Liver (tissue), 8 donors: ENCODE measurements at regions not wholly inside any gene's neighbourhood (a gene's known extent, or its start where the extent isn't known, plus 50 kb on each side); places are given as distances from the start of the nearest gene placed in this dataset.

ENCODE experiments used
- DNase-seq: peaks from one replicate; pipeline ENCODE4 v3.0.0-alpha.2; 2017; ENCODE audit warnings: low spot score
- H3K27ac ChIP-seq, 2 donors: one replicate each; pipeline ENCODE4 v1.7.0; 2013; ENCODE audit warnings: inconsistent platforms in 2 of 2, low read length in 2 of 2, control low read depth in 1 of 2, low read depth in 1 of 2, mild to moderate bottlenecking in 1 of 2
- H3K27me3 ChIP-seq, 4 donors: one replicate each; pipeline versions ENCODE4 v1.6.1 to v1.7.0; 2013; ENCODE audit warnings: low read length in 3 of 4, inconsistent platforms in 1 of 4, mild to moderate bottlenecking in 1 of 4, moderate library complexity in 1 of 4; ENCODE audit not compliant: control insufficient read depth in 4 of 4, insufficient read depth in 4 of 4
- H3K36me3 ChIP-seq, 4 donors: one replicate each; pipeline versions ENCODE4 v1.6.1 to v1.7.0; 2013; ENCODE audit warnings: low read length in 3 of 4, mild to moderate bottlenecking in 3 of 4, low read depth in 1 of 4, moderate library complexity in 1 of 4; ENCODE audit not compliant: control insufficient read depth in 4 of 4, insufficient read depth in 3 of 4
- H3K4me1 ChIP-seq, 4 donors: one replicate each; pipeline versions ENCODE4 v1.6.1 to v1.7.0; 2013; ENCODE audit warnings: low read length in 3 of 4, mild to moderate bottlenecking in 3 of 4, moderate library complexity in 1 of 4; ENCODE audit not compliant: control insufficient read depth in 4 of 4, insufficient read depth in 4 of 4
- H3K4me3 ChIP-seq, 3 donors: one replicate each; pipeline versions ENCODE4 v1.6.1 to v1.7.0; 2013; ENCODE audit warnings: low read length in 3 of 3, control low read depth in 1 of 3, low read depth in 1 of 3, mild to moderate bottlenecking in 1 of 3
- H3K9ac ChIP-seq, 2 donors: one replicate each; pipeline ENCODE4 v1.7.0; 2013; ENCODE audit warnings: low read length in 2 of 2, mild to moderate bottlenecking in 2 of 2, moderate library complexity in 2 of 2, control low read depth in 1 of 2, low read depth in 1 of 2
- H3K9me3 ChIP-seq, 4 donors: one replicate each; pipeline versions ENCODE4 v1.6.1 to v1.7.0; 2013; ENCODE audit warnings: low read length in 3 of 4; ENCODE audit not compliant: control insufficient read depth in 4 of 4
- ATF3 ChIP-seq: IDR thresholded peaks from 2 replicates; pipeline ENCODE4 v1.6.1; 2016; ENCODE audit warnings: antibody characterized with exemption
- CTCF ChIP-seq: fragments of 150-350 bp; IDR thresholded peaks from 2 replicates; pipeline ENCODE4 v1.5.1; 2017; ENCODE audit warnings: improper control_type of control experiment, low read depth, low read length; ENCODE audit not compliant: missing input control
- EGR1 ChIP-seq, 2 donors: IDR thresholded peaks; 2 replicates each; pipeline ENCODE4 v1.6.1; 2016 to 2018; ENCODE audit warnings: antibody characterized with exemption in 2 of 2, low read depth in 2 of 2
- FOXA1 ChIP-seq: IDR thresholded peaks from 2 replicates; pipeline ENCODE4 v1.6.1; 2016; ENCODE audit warnings: antibody characterized with exemption
- FOXA2 ChIP-seq: IDR thresholded peaks from 2 replicates; pipeline ENCODE4 v1.6.1; 2016; ENCODE audit warnings: antibody characterized with exemption
- GABPA ChIP-seq, 2 donors: IDR thresholded peaks in 1 of 2; conservative IDR thresholded peaks in 1 of 2; 2 replicates each; pipeline ENCODE4 v1.6.1; 2016; ENCODE audit warnings: antibody characterized with exemption in 2 of 2, mild to moderate bottlenecking in 1 of 2, moderate library complexity in 1 of 2
- HNF4A ChIP-seq, 2 donors: conservative IDR thresholded peaks; 2 replicates each; pipeline ENCODE4 v1.6.1; 2016; ENCODE audit warnings: antibody characterized with exemption in 2 of 2, mild to moderate bottlenecking in 2 of 2
- HNF4G ChIP-seq: IDR thresholded peaks from 2 replicates; pipeline ENCODE4 v1.6.1; 2016; ENCODE audit warnings: antibody characterized with exemption
- JUND ChIP-seq, 2 donors: IDR thresholded peaks; 2 replicates each; pipeline ENCODE4 v1.6.1; 2016; ENCODE audit warnings: antibody characterized with exemption in 2 of 2
- MAX ChIP-seq: IDR thresholded peaks from 2 replicates; pipeline ENCODE4 v1.6.1; 2016; ENCODE audit warnings: antibody characterized with exemption
- NR2F2 ChIP-seq: IDR thresholded peaks from 2 replicates; pipeline ENCODE4 v1.6.1; 2016; ENCODE audit warnings: antibody characterized with exemption
- RAD21 ChIP-seq, 2 donors: IDR thresholded peaks; 2 replicates each; pipeline ENCODE4 v1.6.1; 2016; ENCODE audit warnings: antibody characterized with exemption in 2 of 2, mild to moderate bottlenecking in 2 of 2
- REST ChIP-seq: IDR thresholded peaks from 2 replicates; pipeline ENCODE4 v1.6.1; 2016; ENCODE audit warnings: antibody characterized with exemption, mild to moderate bottlenecking
- RXRA ChIP-seq, 2 donors: IDR thresholded peaks; 2 replicates each; pipeline ENCODE4 v1.6.1; 2017 to 2018; ENCODE audit warnings: antibody characterized with exemption in 2 of 2, mild to moderate bottlenecking in 1 of 2
- SP1 ChIP-seq: IDR thresholded peaks from 2 replicates; pipeline ENCODE4 v1.6.1; 2018; ENCODE audit warnings: antibody characterized with exemption, mild to moderate bottlenecking
- TAF1 ChIP-seq: conservative IDR thresholded peaks from 2 replicates; pipeline ENCODE4 v1.6.1; 2016; ENCODE audit warnings: antibody characterized with exemption, mild to moderate bottlenecking
- YY1 ChIP-seq: IDR thresholded peaks from 2 replicates; pipeline ENCODE4 v1.6.1; 2016; ENCODE audit warnings: antibody characterized with exemption, mild to moderate bottlenecking
- ZBTB33 ChIP-seq: IDR thresholded peaks from 2 replicates; pipeline ENCODE4 v1.6.1; 2016; ENCODE audit warnings: antibody characterized with exemption
- WGBS: extraction: QIAGEN DNeasy Blood & Tissue Kit; methylation state at CpG from one replicate; pipeline ENCODE4 v1.1.7; 2013; 5-methylcytosine and 5-hydroxymethylcytosine counted together
- donor health status: healthy.
- donor health status: healthy.
- donor health status: healthy.
- donor health status: healthy.
- donor health status: healthy.

GRCh38 chr6:90463359-90463758, 123.5 kb downstream of the MAP3K7 start:
- WGBS: 88% methylated on average over 3 of the region's 3 CpGs
- Histone ChIP-seq H3K27ac (no peak overlapping the region), H3K9ac (no peak overlapping the region), H3K4me1 (no peaks in the 10 kb centered on the region), H3K4me3 (no peak overlapping the region), H3K9me3 (no peaks in the 10 kb centered on the region), H3K27me3 (no peaks in the 10 kb centered on the region), H3K36me3 (no peaks in the 10 kb centered on the region)
- DNase-seq: no peak
- TF ChIP-seq ATF3: no peak
- TF ChIP-seq EGR1 (IDR thresholded peaks at IDR 0.05; ENCODE audit: low read depth in 2 of 2): no peak
- no peak for TF ChIP-seq RXRA (IDR thresholded peaks at IDR 0.05)
- TF ChIP-seq ZBTB33: no peak
- TF ChIP-seq MAX: no peak
- TF ChIP-seq CTCF: no peak
- TF ChIP-seq GABPA (IDR thresholded peaks at IDR 0.05 in 1 of 2, conservative IDR thresholded peaks at IDR 0.05 in 1 of 2): no peak
- TF ChIP-seq HNF4G: no peak
- no peak for TF ChIP-seq NR2F2
- TF ChIP-seq YY1: no peak
- TF ChIP-seq HNF4A (conservative IDR thresholded peaks at IDR 0.05): no peak
- no peak for TF ChIP-seq RAD21 (IDR thresholded peaks at IDR 0.05)
- no peak for TF ChIP-seq FOXA2
- TF ChIP-seq REST: no peak
- no peak for TF ChIP-seq TAF1
- TF ChIP-seq JUND (IDR thresholded peaks at IDR 0.05): no peak

GRCh38 chr6:90462102-90462501, 124.8 kb downstream of the MAP3K7 start:
- no peak overlapping the region for H3K9ac ChIP-seq
- no peaks in the 10 kb centered on the region for H3K36me3 ChIP-seq
- no peak overlapping the region for H3K27ac ChIP-seq
- no peaks in the 10 kb centered on the region for H3K27me3 ChIP-seq
- no peak overlapping the region for H3K4me3 ChIP-seq
- no peak for DNase-seq
- no peaks in the 10 kb centered on the region for H3K4me1 ChIP-seq
- WGBS: 91% methylated on average over 2 of the region's 2 CpGs
- no peaks in the 10 kb centered on the region for H3K9me3 ChIP-seq
- TF ChIP-seq REST (no peak), JUND (IDR thresholded peaks at IDR 0.05) (no peak), FOXA1 (no peak), SP1 (no peak), RAD21 (IDR thresholded peaks at IDR 0.05) (no peak), YY1 (no peak), RXRA (IDR thresholded peaks at IDR 0.05) (no peak), HNF4A (conservative IDR thresholded peaks at IDR 0.05) (no peak), MAX (no peak), HNF4G (no peak), NR2F2 (no peak), CTCF (no peak)
